IPS DF 6.9 (cell line): ENCODE measurements at regions not wholly inside any gene's neighbourhood (a gene's known extent, or its start where the extent isn't known, plus 50 kb on each side); places are given as distances from the start of the nearest gene placed in this dataset.

ENCODE experiments used
- DNase-seq: peaks from one replicate; pipeline ENCODE4 v3.0.0-alpha.2; 2013; ENCODE audit warnings: low read depth, low spot score
- H3K27ac ChIP-seq: one replicate; pipeline ENCODE4 v1.5.1; 2013; ENCODE audit warnings: low read length, control low read depth
- H3K27me3 ChIP-seq: 2 replicates; pipeline ENCODE4 v1.6.1; 2013; ENCODE audit warnings: mild to moderate bottlenecking, low read length; ENCODE audit not compliant: control insufficient read depth, insufficient read depth
- H3K36me3 ChIP-seq: 2 replicates; pipeline ENCODE4 v1.6.1; 2013; ENCODE audit warnings: low read length; ENCODE audit not compliant: control insufficient read depth, insufficient read depth
- H3K4me1 ChIP-seq: 2 replicates; pipeline ENCODE4 v1.6.1; 2013; ENCODE audit warnings: low read length; ENCODE audit not compliant: control insufficient read depth, insufficient read depth
- H3K4me3 ChIP-seq: 2 replicates; pipeline ENCODE4 v1.5.1; 2013; ENCODE audit warnings: mild to moderate bottlenecking, low read length
- H3K9me3 ChIP-seq: 2 replicates; pipeline ENCODE4 v1.6.1; 2013; ENCODE audit warnings: low read length, inconsistent platforms; ENCODE audit not compliant: control insufficient read depth, insufficient read depth
- WGBS: extraction: QIAGEN DNeasy Blood & Tissue Kit; methylation state at CpG from one replicate; pipeline ENCODE4 v1.1.7; 2013; ENCODE audit warnings: mixed read lengths, missing lambda C conversion rate; ENCODE audit not compliant: insufficient read length, insufficient coverage; 5-methylcytosine and 5-hydroxymethylcytosine counted together

DNA sequence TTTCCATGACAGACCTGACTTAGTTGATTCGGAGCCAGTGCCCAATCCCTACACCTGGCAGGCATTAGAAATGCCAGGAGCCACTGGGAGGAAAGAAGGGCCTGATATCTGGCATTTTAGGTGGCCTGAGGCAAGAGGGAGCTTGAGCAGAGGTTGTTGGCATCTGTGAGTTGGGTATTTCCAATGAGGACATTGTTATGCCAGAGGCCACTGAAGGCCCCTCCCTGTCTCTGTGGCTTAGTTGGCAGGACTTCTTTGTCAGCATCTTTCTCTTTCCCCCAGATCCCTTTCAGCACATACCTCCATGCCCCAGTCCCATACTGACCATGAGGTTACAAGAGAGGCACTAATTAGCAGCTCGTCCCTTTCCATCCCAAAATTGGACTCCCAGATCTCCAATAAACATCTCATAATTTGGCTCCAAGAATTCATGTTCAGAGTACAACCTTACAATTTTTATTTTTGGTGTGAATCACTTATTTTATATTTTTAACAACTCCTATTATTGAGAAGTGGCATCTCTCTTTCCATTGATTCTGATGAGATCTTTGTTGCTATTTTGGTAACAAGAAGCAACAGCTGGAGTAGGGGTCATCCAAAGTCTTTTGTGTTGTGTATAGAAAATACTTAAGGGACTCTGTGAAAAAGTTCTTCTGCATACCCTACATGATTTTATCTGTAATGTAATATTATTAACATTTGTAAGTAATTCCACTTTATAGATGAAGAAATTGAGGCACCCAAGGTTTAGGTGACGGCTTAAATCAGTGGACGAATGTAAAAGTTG, 68.6 kb upstream of the MAP3K1 start:
- Histone ChIP-seq H3K27me3 (no peaks in the 10 kb centered on the region), H3K36me3 (no peaks in the 10 kb centered on the region), H3K27ac (no peak overlapping the region), H3K9me3 (no peaks in the 10 kb centered on the region), H3K4me1 (no peaks in the 10 kb centered on the region), H3K4me3 (no peak overlapping the region)
- WGBS: no CpG with 5 or more reads among the region's 4 CpGs
- DNase-seq: no peak

DNA sequence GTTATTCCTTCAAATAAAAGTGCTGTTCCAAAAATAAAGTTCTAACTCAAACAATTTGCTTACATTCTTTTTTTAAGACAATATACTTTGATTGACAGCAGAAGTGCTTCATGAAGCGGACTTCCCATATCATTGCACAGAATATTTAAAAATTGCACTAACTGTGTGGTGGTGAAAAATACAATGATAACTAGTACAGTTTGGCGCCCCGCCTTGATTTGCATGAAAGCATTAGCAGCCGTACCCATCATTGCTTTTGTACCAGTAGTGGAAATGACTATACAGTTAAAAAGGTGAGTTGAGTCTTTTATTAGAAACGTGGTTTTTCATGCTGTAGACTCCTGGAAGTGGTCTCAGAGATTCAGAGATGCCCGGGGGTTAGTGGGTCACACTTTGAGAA, 69.5 kb upstream of the MAP3K1 start:
- Histone ChIP-seq H3K36me3 (no peaks in the 10 kb centered on the region), H3K27ac (no peak overlapping the region), H3K27me3 (no peaks in the 10 kb centered on the region), H3K9me3 (no peaks in the 10 kb centered on the region), H3K4me3 (no peak overlapping the region), H3K4me1 (no peaks in the 10 kb centered on the region)
- WGBS: no CpG with 5 or more reads among the region's 6 CpGs
- no peak for DNase-seq

DNA sequence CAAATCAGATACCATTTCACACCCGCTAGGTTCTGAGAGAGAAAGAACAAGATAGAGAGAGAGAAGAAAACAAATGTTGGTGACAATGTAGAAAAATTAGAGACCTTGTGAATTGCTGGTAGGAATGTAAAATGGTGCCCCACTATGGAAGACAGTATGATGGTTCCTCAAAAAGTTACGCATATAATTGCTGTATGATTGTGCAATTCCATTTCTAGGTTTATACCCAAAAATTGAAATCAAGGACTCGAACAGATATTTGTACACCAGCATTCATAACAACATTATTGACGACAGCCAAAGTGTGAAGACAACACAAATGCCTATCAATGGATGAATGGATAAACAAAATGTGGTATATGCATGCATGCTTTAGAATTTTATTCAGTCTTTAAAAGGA, 74.5 kb upstream of the MAP3K1 start:
- DNase-seq: no peak
- Histone ChIP-seq H3K27me3 (no peaks in the 10 kb centered on the region), H3K27ac (no peak overlapping the region), H3K4me3 (no peak overlapping the region), H3K36me3 (no peaks in the 10 kb centered on the region), H3K9me3 (no peaks in the 10 kb centered on the region), H3K4me1 (no peaks in the 10 kb centered on the region)
- no CpG with 5 or more reads among the region's 4 CpGs for WGBS

DNA sequence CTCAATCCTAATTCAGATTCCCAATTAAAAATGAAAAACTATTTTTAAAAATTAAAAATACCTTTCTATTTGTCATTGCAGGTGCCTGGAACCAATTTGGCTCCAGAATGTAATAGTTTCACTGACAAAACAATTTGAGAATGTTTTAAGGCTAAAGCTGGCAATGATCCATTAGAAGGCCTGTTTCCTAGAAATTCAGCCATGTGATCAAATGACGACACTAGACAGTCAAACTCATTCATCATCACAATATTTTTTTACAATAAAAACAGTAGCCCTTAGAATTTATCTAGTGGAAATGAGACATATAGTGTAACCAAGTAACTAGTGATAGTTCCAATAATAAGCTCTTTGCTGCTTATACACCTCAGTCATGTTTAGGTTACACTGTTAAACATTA, 75.4 kb upstream of the MAP3K1 start:
- Histone ChIP-seq H3K4me3 (no peak overlapping the region), H3K36me3 (no peaks in the 10 kb centered on the region), H3K9me3 (no peaks in the 10 kb centered on the region), H3K4me1 (no peaks in the 10 kb centered on the region), H3K27ac (no peak overlapping the region), H3K27me3 (no peaks in the 10 kb centered on the region)
- DNase-seq: no peak
- WGBS: no CpG with 5 or more reads among the region's 1 CpG

DNA sequence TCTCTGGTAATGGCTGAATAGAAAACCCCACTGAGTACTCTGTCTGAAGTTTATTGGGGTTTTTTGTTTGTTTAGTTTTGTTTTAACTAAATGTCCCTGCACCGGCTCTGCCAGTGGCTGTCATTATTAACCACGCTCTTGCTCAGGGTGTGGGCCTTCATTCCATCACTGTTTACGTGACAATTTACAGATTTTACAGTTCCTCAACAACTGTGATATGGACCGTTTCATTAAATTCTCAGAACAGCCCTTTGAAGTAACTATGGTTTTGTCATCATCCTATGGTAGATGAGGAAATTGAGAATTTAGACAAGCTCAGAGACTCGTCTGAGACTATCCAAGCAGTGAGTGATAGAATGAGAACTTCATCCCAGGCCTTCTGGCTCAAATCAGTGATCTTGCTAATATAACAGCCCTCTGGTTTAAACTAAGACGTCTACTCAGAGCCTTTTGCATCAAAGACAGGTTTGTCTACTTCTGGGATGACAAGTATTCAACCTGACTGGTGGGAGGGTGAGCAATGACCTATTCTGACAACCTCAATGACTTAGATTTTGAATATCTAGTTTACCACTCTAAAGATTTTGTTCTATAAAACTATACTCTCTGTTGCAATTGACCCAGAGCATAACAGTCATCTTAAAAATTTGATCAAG, 77.3 kb upstream of the MAP3K1 start:
- Histone ChIP-seq H3K4me3 (no peak overlapping the region), H3K36me3 (no peaks in the 10 kb centered on the region), H3K27ac (no peak overlapping the region), H3K27me3 (no peaks in the 10 kb centered on the region), H3K4me1 (no peaks in the 10 kb centered on the region), H3K9me3 (no peaks in the 10 kb centered on the region)
- DNase-seq: no peak
- WGBS: no CpG with 5 or more reads among the region's 6 CpGs

DNA sequence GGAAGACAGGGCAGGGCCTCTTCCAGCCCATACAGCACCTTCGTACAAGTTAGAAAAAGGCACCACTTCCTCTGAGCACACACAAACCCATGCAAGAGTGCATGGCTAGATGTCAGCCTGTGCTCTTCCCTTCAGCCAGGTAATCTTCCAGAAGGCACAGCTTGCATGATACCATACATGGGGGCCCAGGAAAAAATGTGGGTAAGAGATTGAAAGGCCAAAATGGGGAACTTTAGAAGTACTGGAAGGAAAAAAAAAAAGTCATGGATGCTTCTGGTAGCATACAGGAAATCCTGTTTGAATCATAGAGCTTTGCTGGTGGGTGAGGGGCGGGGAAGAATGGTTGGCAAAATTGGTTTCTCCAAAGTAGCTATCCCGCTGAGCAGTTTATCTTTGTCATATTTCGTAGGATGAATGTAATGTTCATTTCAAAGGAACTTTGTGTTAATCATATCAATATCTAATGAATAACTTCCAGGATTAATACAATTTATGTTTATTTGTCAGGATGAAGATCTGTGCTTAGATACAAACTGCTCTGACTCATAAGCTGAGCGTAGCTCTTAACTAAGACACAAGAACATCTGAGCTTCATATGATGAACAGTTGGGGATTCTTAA, 78.2 kb upstream of the MAP3K1 start:
- WGBS: no CpG with 5 or more reads among the region's 5 CpGs
- H3K36me3 ChIP-seq: no peaks in the 10 kb centered on the region
- H3K9me3 ChIP-seq: no peaks in the 10 kb centered on the region
- H3K4me1 ChIP-seq: no peaks in the 10 kb centered on the region
- H3K27me3 ChIP-seq: no peaks in the 10 kb centered on the region
- no peak for DNase-seq
- H3K4me3 ChIP-seq: no peak overlapping the region
- no peak overlapping the region for H3K27ac ChIP-seq

DNA sequence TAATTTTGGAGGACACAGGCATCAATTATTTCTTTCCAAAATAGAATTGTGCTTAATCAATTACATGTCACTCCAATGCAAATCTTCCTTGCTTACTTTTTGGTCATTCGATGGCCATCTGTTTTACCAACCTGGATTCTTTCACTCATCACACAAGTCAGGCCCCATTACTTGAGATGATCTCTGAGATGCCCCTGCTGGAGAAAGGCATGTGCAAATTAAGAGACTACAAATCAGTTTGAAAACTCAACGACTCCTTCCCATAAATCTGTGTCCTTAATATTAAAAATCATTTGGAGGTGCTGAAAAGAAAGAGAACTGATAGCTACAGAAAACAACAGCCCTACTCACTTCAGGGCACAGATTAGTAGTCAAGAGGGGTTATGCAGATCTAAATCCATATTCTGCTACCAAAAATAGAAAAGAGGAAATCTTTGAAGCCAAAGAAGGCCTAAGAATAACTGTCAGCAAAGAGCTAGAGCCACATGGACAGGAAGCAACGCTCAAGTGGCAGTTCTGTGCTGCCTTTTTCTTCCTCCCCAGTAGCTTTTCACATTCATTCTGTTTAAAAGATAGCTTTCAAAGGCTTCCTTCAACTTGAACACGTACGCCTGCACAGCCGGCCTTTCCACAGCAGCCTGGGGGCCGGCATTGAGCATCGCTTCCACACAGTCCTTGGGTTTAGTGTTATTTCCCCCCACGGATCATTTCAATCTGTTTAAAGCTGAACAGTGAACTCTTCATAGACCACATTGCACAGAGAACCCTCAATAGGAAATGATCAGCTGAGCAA, 79.3 kb upstream of the MAP3K1 start:
- Histone ChIP-seq H3K27me3 (no peaks in the 10 kb centered on the region), H3K4me3 (no peak overlapping the region), H3K27ac (no peak overlapping the region), H3K9me3 (no peaks in the 10 kb centered on the region), H3K4me1 (no peaks in the 10 kb centered on the region), H3K36me3 (no peaks in the 10 kb centered on the region)
- DNase-seq: no peak
- WGBS: no CpG with 5 or more reads among the region's 9 CpGs

DNA sequence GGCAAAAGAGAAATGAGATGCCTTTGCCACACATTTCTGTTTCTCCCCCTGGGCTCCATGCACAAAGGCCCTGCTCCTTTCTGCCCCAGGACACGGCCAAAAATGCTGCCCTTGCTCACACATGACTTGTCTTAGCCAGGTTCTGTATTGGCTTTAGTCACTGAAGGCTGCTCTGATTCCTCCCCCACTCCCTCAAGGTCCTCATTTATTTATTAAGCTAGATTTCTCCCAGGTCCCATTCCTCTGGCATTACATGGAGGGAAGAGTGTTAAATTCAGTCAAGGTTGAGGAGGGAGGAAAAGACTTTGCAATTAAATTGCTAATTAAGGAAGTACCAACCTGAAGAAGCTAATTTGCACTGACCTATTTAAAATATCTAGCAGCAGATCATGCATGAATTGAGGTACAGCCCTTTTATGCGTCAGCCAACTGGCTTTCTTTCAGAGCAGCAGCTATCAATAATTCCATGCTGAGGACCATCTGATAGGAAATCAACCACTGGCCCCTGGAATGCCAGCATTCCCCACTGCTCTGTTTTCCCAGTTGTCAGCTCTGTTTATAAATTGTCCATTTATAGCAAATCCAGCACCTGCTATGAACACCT, 81.2 kb upstream of the MAP3K1 start:
- DNase-seq: no peak
- H3K4me3 ChIP-seq: no peak overlapping the region
- no peaks in the 10 kb centered on the region for H3K36me3 ChIP-seq
- no peaks in the 10 kb centered on the region for H3K9me3 ChIP-seq
- no peaks in the 10 kb centered on the region for H3K4me1 ChIP-seq
- no peak overlapping the region for H3K27ac ChIP-seq
- WGBS: no CpG with 5 or more reads among the region's 2 CpGs
- no peaks in the 10 kb centered on the region for H3K27me3 ChIP-seq

DNA sequence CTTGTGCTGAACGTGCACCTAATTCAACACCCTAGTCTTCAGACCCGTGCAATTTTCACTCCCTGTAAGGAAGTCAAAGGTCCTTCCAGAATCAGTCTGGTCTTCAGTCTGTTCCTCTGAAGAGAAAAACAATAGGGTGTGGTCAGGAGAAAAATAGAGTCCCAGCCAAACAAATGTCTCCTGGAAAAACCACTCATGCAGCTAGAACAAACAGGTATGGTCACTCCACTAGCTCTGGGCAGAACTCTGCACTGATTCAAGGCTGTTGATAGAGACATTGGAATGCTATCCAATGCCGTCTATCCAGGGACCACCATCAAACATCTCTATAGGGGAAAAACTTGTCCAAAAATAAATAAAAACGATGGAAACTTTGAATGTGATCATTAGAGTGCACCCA, 81.8 kb upstream of the MAP3K1 start:
- no peak overlapping the region for H3K27ac ChIP-seq

DNA sequence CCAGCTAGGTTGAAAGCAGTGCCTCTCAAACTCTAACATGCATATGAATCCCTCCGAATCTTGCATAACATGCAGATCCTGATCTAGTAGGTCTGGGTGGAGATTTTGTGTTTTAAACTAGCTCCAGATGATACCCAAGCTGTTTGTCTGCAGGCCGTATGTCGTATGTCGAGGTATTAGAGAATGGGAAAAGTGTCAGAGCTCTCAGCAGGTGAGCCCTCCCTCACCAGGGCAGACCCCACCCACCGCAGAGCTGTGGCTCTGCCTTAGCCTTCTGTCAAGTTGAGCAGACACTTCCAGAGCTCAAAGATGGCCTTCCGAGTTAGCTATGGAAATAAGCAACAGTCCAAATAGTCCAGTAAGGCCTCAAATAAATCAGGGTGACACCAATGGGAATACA, 83.2 kb upstream of the MAP3K1 start:
- no CpG with 5 or more reads among the region's 6 CpGs for WGBS
- Histone ChIP-seq H3K27me3 (no peaks in the 10 kb centered on the region), H3K27ac (no peak overlapping the region), H3K4me1 (no peaks in the 10 kb centered on the region), H3K9me3 (no peaks in the 10 kb centered on the region), H3K36me3 (no peaks in the 10 kb centered on the region), H3K4me3 (no peak overlapping the region)
- DNase-seq: no peak

More for the DNA sequence above, 81.8 kb upstream of the MAP3K1 start:
- no CpG with 5 or more reads among the region's 4 CpGs for WGBS
- Histone ChIP-seq H3K36me3 (no peaks in the 10 kb centered on the region), H3K4me3 (no peak overlapping the region), H3K27me3 (no peaks in the 10 kb centered on the region), H3K9me3 (no peaks in the 10 kb centered on the region), H3K4me1 (no peaks in the 10 kb centered on the region)
- DNase-seq: no peak
